HCT116 (cell line): ENCODE measurements at regions not wholly inside any gene's neighbourhood (a gene's known extent, or its start where the extent isn't known, plus 50 kb on each side); places are given as distances from the start of the nearest gene placed in this dataset.

Experiments
- CBX3 ChIP-seq: IDR thresholded peaks from 2 replicates; pipeline ENCODE4 v1.6.1; 2012; ENCODE audit warnings: low read depth
- CTCF ChIP-seq, 3 experiments: fragments of 200-600 bp in 1 of 3; sonication (generic) in 1 of 3; IDR thresholded peaks in 2 of 3; conservative IDR thresholded peaks in 1 of 3; 2 replicates each; pipeline ENCODE4 v1.5.1; 2012 to 2017; ENCODE audit warnings: low read depth in 2 of 3, low read length in 2 of 3, antibody characterized with exemption in 1 of 3, borderline replicate concordance in 1 of 3, control low read depth in 1 of 3, mild to moderate bottlenecking in 1 of 3, mixed read lengths in 1 of 3, mixed run types in 1 of 3, moderate library complexity in 1 of 3; ENCODE audit not compliant: insufficient read depth in 1 of 3

GRCh38 chr6:139542351-139542750 lies 167.9 kb upstream of the CITED2 start:
- TF ChIP-seq CBX3 (no peak), CTCF (IDR thresholded peaks at IDR 0.05 in 2 of 3, conservative IDR thresholded peaks at IDR 0.05 in 1 of 3; ENCODE audit: borderline replicate concordance in 1 of 3, insufficient read depth in 1 of 3, low read depth in 2 of 3, low read length in 2 of 3) (no peak)
